ENCODE measurements at regions not wholly inside any gene's neighbourhood (a gene's known extent, or its start where the extent isn't known, plus 50 kb on each side); places are given as distances from the start of the nearest gene placed in this dataset.

- TF ChIP-seq ZC3H10 (CRISPR knock-in tag; IDR thresholded peaks at IDR 0.05) = no peak
- TF ChIP-seq ZNF565 (CRISPR knock-in tag; conservative IDR thresholded peaks at IDR 0.05; ENCODE audit: low read depth) = no peak
- TF ChIP-seq CSDC2 (CRISPR knock-in tag; IDR thresholded peaks at IDR 0.05) = no peak
These were observed 311.3 kb upstream of the TRPC7 start (continued) for GRCh38 chr5:136676685-136677084.

- TF ChIP-seq SNAI2 (CRISPR knock-in tag; IDR thresholded peaks at IDR 0.05) = no peak
- no peak for TF ChIP-seq CREB5 (CRISPR knock-in tag; IDR thresholded peaks at IDR 0.05; ENCODE audit: low read depth)
- TF ChIP-seq TOX (CRISPR knock-in tag; IDR thresholded peaks at IDR 0.05; ENCODE audit: borderline replicate concordance) = no peak
- no peak for TF ChIP-seq RARB (CRISPR knock-in tag; IDR thresholded peaks at IDR 0.05)
- no peak for TF ChIP-seq ARNTL (CRISPR knock-in tag; IDR thresholded peaks at IDR 0.05; ENCODE audit: borderline replicate concordance, low read depth)
- no peak for TF ChIP-seq CSDC2 (CRISPR knock-in tag; IDR thresholded peaks at IDR 0.05)
- ATAC-seq = no peak
These were observed 310.4 kb upstream of the TRPC7 start for GRCh38 chr5:136675769-136676168.

- TF ChIP-seq SNAI2 (CRISPR knock-in tag; IDR thresholded peaks at IDR 0.05) (no peak), ISL1 (CRISPR knock-in tag; IDR thresholded peaks at IDR 0.05) (no peak), ZC3H10 (CRISPR knock-in tag; IDR thresholded peaks at IDR 0.05) (no peak), ESRRG (CRISPR knock-in tag; IDR thresholded peaks at IDR 0.05) (no peak), CSDC2 (CRISPR knock-in tag; IDR thresholded peaks at IDR 0.05) (no peak), BACH2 (CRISPR knock-in tag; IDR thresholded peaks at IDR 0.05; ENCODE audit: borderline replicate concordance) (no peak), CSRNP3 (CRISPR knock-in tag; IDR thresholded peaks at IDR 0.05) (no peak), ZNF8 (CRISPR knock-in tag; IDR thresholded peaks at IDR 0.05) (no peak), ZNF70 (CRISPR knock-in tag; IDR thresholded peaks at IDR 0.05) (no peak), PPARA (CRISPR knock-in tag; IDR thresholded peaks at IDR 0.05; ENCODE audit: borderline replicate concordance) (no peak), TSHZ2 (CRISPR knock-in tag; IDR thresholded peaks at IDR 0.05) (no peak)
- ATAC-seq = no peak
These were observed 308.8 kb upstream of the TRPC7 start for GRCh38 chr5:136674178-136674577.

- no peak for ATAC-seq
- TF ChIP-seq ZNF565 (CRISPR knock-in tag; conservative IDR thresholded peaks at IDR 0.05; ENCODE audit: low read depth) = no peak
- TF ChIP-seq ZNF8 (CRISPR knock-in tag; IDR thresholded peaks at IDR 0.05) = no peak
- no peak for TF ChIP-seq SNAI2 (CRISPR knock-in tag; IDR thresholded peaks at IDR 0.05)
- TF ChIP-seq OSR1 (CRISPR knock-in tag; IDR thresholded peaks at IDR 0.05) = no peak
- no peak for TF ChIP-seq ZFP30 (CRISPR knock-in tag; IDR thresholded peaks at IDR 0.05)
- TF ChIP-seq ISL1 (CRISPR knock-in tag; IDR thresholded peaks at IDR 0.05) = no peak
- TF ChIP-seq CSRNP3 (CRISPR knock-in tag; IDR thresholded peaks at IDR 0.05) = no peak
- no peak for TF ChIP-seq ZC3H10 (CRISPR knock-in tag; IDR thresholded peaks at IDR 0.05)
- no peak for TF ChIP-seq ESRRG (CRISPR knock-in tag; IDR thresholded peaks at IDR 0.05)
- no peak for TF ChIP-seq PATZ1 (CRISPR knock-in tag; IDR thresholded peaks at IDR 0.05; ENCODE audit: borderline replicate concordance)
- TF ChIP-seq GLIS3 (CRISPR knock-in tag; IDR thresholded peaks at IDR 0.05) = no peak
These were observed 302.4 kb upstream of the TRPC7 start for GRCh38 chr5:136667789-136668188.

Data from SK-N-SH treated with all-trans-retinoic acid at 6 μM for 48 hours (cell line).